Heart left ventricle (tissue), 13 donors: ENCODE measurements at regions not wholly inside any gene's neighbourhood (a gene's known extent, or its start where the extent isn't known, plus 50 kb on each side); places are given as distances from the start of the nearest gene placed in this dataset.

Experiments
- POLR2A ChIP-seq, 2 donors: fragments of 450-650 bp; IDR thresholded peaks; one replicate each; pipeline ENCODE4 v1.6.1; 2017; ENCODE audit warnings: antibody characterized with exemption in 2 of 2, mild to moderate bottlenecking in 2 of 2, moderate library complexity in 2 of 2
- TF ChIP-seq, protein P1 (sequence below), 12 donors: fragments of 200-600 bp; sonication (generic) in 4 of 12; IDR thresholded peaks; one replicate each; pipeline versions ENCODE4 v1.5.0 to v1.8.0; 2018 to 2022; ENCODE audit warnings: antibody characterized with exemption in 12 of 12, mild to moderate bottlenecking in 5 of 12
- donor health status: ischemic (EF 13 %, LVEDD 7.1; RV severe dilation, severe dysfunction).
- donor health status: DM: no; HTN: yes; CAD: no.
- donor health status: DM: no; HTN: no; CAD: no.
- donor health status: ischemic (EF 25% LVEDD 6.9; RV normal size, moderate dysfunction).
- donor health status: ischemic (EF 25% LVEDD 5.7; RV mildly dilated, moderate dysfunction).
- donor health status: ischemic (EF 35%, LVEDD 5.7; RV mildly dilated, moderate dysfunction).
- donor health status: nonischemic (EF 11% LVEDD 7.7; RV severe dilation, severe dysfunction).
- donor health status: DM: yes; HTN: yes; CAD: no.
- donor health status: PGD.
- donor health status: ischemic (EF 29% LVEDD 5.4; RV normal size, mild dysfunction).
- donor health status: nonischemic (EF 23%, LVEDD 6.1; RV moderate dilation, normal function).

DNA sequence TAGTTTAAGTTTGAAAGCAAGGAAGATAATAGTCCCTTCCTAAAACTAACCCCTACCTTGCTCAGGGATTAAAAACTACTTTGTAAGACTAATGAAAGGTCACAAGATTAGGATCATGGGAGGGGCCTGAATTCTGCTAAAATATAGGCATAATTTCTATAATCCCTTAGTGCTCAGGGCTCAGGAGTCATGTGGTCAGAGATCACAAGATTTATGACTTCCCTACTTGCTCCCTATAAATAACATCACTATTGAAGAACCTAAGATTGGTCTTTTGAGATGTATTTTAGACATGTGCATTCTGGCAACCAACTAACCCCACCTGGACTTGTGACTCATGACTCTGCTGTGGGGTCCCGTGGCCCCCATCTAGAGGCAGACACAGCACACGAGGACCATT lies 81.1 kb downstream of the STMND1 start:
- TF ChIP-seq, protein P1, sequence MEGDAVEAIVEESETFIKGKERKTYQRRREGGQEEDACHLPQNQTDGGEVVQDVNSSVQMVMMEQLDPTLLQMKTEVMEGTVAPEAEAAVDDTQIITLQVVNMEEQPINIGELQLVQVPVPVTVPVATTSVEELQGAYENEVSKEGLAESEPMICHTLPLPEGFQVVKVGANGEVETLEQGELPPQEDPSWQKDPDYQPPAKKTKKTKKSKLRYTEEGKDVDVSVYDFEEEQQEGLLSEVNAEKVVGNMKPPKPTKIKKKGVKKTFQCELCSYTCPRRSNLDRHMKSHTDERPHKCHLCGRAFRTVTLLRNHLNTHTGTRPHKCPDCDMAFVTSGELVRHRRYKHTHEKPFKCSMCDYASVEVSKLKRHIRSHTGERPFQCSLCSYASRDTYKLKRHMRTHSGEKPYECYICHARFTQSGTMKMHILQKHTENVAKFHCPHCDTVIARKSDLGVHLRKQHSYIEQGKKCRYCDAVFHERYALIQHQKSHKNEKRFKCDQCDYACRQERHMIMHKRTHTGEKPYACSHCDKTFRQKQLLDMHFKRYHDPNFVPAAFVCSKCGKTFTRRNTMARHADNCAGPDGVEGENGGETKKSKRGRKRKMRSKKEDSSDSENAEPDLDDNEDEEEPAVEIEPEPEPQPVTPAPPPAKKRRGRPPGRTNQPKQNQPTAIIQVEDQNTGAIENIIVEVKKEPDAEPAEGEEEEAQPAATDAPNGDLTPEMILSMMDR (IDR thresholded peaks at IDR 0.05) = no peak
- TF ChIP-seq POLR2A (IDR thresholded peaks at IDR 0.05) = no peak
